Testis (tissue), 2 donors: ENCODE measurements at regions not wholly inside any gene's neighbourhood (a gene's known extent, or its start where the extent isn't known, plus 50 kb on each side); places are given as distances from the start of the nearest gene placed in this dataset.

Experiments used
- CTCF ChIP-seq, 3 experiments: fragments of 450-650 bp in 2 of 3; fragments of 200-600 bp in 1 of 3; sonication (generic) in 1 of 3; IDR thresholded peaks; one replicate each; pipeline ENCODE4 v1.5.1; 2016 to 2019; ENCODE audit warnings: antibody characterized with exemption in 3 of 3, mild to moderate bottlenecking in 2 of 3, moderate library complexity in 1 of 3
- POLR2A ChIP-seq: fragments of 450-650 bp; IDR thresholded peaks from one replicate; pipeline ENCODE4 v1.6.1; 2017; ENCODE audit warnings: antibody characterized with exemption, mild to moderate bottlenecking, moderate library complexity

GRCh38 chr5:86970361-86970760, 297.3 kb upstream of the RASA1 start:
- TF ChIP-seq CTCF (IDR thresholded peaks at IDR 0.05) = no peak
- no peak for TF ChIP-seq POLR2A
